ENCODE measurements at regions not wholly inside any gene's neighbourhood (a gene's known extent, or its start where the extent isn't known, plus 50 kb on each side); places are given as distances from the start of the nearest gene placed in this dataset.

GRCh38 chr12:30846776-30847175 lies 79.8 kb upstream of the TSPAN11 start:
- Histone ChIP-seq H3K4me3 (ENCODE audit: low read depth, low read length) (no peak overlapping the region), H3K36me3 (replicated peaks) (no peaks in the 10 kb centered on the region), H3K27me3 (replicated peaks) (no peaks in the 10 kb centered on the region), H3K27ac (no peak overlapping the region)
- no peak for DNase-seq
- TF ChIP-seq, protein P1, sequence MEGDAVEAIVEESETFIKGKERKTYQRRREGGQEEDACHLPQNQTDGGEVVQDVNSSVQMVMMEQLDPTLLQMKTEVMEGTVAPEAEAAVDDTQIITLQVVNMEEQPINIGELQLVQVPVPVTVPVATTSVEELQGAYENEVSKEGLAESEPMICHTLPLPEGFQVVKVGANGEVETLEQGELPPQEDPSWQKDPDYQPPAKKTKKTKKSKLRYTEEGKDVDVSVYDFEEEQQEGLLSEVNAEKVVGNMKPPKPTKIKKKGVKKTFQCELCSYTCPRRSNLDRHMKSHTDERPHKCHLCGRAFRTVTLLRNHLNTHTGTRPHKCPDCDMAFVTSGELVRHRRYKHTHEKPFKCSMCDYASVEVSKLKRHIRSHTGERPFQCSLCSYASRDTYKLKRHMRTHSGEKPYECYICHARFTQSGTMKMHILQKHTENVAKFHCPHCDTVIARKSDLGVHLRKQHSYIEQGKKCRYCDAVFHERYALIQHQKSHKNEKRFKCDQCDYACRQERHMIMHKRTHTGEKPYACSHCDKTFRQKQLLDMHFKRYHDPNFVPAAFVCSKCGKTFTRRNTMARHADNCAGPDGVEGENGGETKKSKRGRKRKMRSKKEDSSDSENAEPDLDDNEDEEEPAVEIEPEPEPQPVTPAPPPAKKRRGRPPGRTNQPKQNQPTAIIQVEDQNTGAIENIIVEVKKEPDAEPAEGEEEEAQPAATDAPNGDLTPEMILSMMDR (IDR thresholded peaks at IDR 0.05; ENCODE audit: low read depth, low read length, missing control alignments), result no peak
- in situ Hi-C loops (cut with HindIII; ENCODE audit: low pct_ligation_motif_present, low sequenced_read_pairs), result no loop called here

DNA sequence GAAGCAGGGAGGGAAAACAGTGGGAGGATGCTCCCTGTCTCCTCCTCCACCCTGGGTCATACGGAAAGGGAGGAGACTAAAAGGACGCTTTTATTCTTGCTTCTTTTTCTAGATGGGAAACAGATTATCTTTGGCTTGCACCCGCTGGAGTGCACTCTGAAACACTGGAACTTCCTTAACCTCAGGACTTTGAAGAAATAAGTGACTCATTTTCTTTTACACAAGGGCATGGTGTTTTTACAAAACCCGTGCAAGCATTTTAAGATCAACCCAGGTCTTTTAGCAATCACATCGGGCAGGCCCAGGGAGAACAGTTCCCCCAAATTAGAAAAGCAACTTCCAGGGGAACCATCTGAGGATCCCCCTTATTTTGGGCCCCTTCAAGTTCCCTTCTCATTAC lies 80.9 kb upstream of the TSPAN11 start:
- H3K27me3 ChIP-seq (replicated peaks), result no peaks in the 10 kb centered on the region
- no peaks in the 10 kb centered on the region for H3K36me3 ChIP-seq (replicated peaks)
- no peak for DNase-seq
- no peak overlapping the region for H3K4me3 ChIP-seq (ENCODE audit: low read depth, low read length)
- H3K27ac ChIP-seq, result no peak overlapping the region
- TF ChIP-seq, protein P1 (IDR thresholded peaks at IDR 0.05; ENCODE audit: low read depth, low read length, missing control alignments), result no peak
- in situ Hi-C loops (cut with HindIII; ENCODE audit: low pct_ligation_motif_present, low sequenced_read_pairs), result no loop called here

- no peak overlapping the region for H3K27ac ChIP-seq
- H3K36me3 ChIP-seq (replicated peaks), result no peaks in the 10 kb centered on the region
- in situ Hi-C loops (cut with HindIII; ENCODE audit: low pct_ligation_motif_present, low sequenced_read_pairs), result no loop called here
- no peak overlapping the region for H3K4me3 ChIP-seq (ENCODE audit: low read depth, low read length)
- no peaks in the 10 kb centered on the region for H3K27me3 ChIP-seq (replicated peaks)
- no peak for DNase-seq
- TF ChIP-seq, protein P1 (IDR thresholded peaks at IDR 0.05; ENCODE audit: low read depth, low read length, missing control alignments), result no peak
Measured at GRCh38 chr12:30843211-30843610, 83.3 kb upstream of the TSPAN11 start.

GRCh38 chr12:30840715-30841114 lies 85.8 kb upstream of the TSPAN11 start:
- TF ChIP-seq, protein P1 (IDR thresholded peaks at IDR 0.05; ENCODE audit: low read depth, low read length, missing control alignments), result no peak
- no peak overlapping the region for H3K27ac ChIP-seq

GRCh38 chr12:30839643-30840220 lies 85.0 kb upstream of the CAPRIN2 start:
- H3K4me3 ChIP-seq (ENCODE audit: low read depth, low read length), result no peak overlapping the region
- H3K36me3 ChIP-seq (replicated peaks), result no peaks in the 10 kb centered on the region
- DNase-seq, result no peak
- in situ Hi-C loops (cut with HindIII; ENCODE audit: low pct_ligation_motif_present, low sequenced_read_pairs), result no loop called here
- TF ChIP-seq, protein P1 (IDR thresholded peaks at IDR 0.05; ENCODE audit: low read depth, low read length, missing control alignments), result no peak
- peaks cover 2% of the 10 kb centered on the region for H3K27me3 ChIP-seq (replicated peaks)
- no peak overlapping the region for H3K27ac ChIP-seq

More at GRCh38 chr12:30840715-30841114, 85.8 kb upstream of the TSPAN11 start:
- Histone ChIP-seq H3K27me3 (replicated peaks) (peaks cover 2% of the 10 kb centered on the region), H3K4me3 (ENCODE audit: low read depth, low read length) (no peak overlapping the region), H3K36me3 (replicated peaks) (no peaks in the 10 kb centered on the region)
- in situ Hi-C loops (cut with HindIII; ENCODE audit: low pct_ligation_motif_present, low sequenced_read_pairs), result no loop called here
- no peak for DNase-seq

GRCh38 chr12:30837595-30837994 lies 82.8 kb upstream of the CAPRIN2 start:
- TF ChIP-seq, protein P1 (IDR thresholded peaks at IDR 0.05; ENCODE audit: low read depth, low read length, missing control alignments), result peak; percentile 29
- H3K36me3 ChIP-seq (replicated peaks), result no peaks in the 10 kb centered on the region
- peaks cover 2% of the 10 kb centered on the region for H3K27me3 ChIP-seq (replicated peaks)
- no peak overlapping the region for H3K4me3 ChIP-seq (ENCODE audit: low read depth, low read length)
- in situ Hi-C loops (cut with HindIII; ENCODE audit: low pct_ligation_motif_present, low sequenced_read_pairs), result no loop called here
- H3K27ac ChIP-seq, result no peak overlapping the region
- DNase-seq, result no peak
